ENCODE measurements at regions not wholly inside any gene's neighbourhood (a gene's known extent, or its start where the extent isn't known, plus 50 kb on each side); places are given as distances from the start of the nearest gene placed in this dataset.

DNA sequence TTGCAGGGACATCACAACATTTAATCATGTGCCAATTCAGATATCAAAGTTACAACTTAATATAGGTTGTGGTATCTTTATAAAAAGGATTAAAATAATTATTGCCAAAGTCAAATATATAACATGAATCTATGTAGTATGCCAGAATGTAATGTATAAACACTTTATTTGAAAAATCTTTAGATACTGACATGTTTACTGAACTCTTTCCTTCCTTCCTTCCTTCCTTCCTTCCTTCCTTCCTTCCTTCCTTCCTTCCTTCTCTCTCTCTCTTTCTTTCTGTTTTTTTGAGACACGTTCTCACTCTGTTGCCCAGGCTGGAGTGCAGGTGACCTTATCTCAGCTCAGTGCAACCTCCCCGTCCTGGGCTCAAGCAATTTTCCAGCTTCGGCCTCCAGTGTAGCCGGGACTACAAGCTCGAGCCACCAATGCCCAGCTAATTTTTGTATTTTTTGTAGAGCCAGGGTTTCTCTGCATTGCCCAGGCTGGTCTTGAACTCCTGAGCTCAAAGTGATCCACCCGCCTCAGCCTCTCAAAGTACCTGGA is 496.8 kb upstream of the CITED2 start:
- TF ChIP-seq, protein P1, sequence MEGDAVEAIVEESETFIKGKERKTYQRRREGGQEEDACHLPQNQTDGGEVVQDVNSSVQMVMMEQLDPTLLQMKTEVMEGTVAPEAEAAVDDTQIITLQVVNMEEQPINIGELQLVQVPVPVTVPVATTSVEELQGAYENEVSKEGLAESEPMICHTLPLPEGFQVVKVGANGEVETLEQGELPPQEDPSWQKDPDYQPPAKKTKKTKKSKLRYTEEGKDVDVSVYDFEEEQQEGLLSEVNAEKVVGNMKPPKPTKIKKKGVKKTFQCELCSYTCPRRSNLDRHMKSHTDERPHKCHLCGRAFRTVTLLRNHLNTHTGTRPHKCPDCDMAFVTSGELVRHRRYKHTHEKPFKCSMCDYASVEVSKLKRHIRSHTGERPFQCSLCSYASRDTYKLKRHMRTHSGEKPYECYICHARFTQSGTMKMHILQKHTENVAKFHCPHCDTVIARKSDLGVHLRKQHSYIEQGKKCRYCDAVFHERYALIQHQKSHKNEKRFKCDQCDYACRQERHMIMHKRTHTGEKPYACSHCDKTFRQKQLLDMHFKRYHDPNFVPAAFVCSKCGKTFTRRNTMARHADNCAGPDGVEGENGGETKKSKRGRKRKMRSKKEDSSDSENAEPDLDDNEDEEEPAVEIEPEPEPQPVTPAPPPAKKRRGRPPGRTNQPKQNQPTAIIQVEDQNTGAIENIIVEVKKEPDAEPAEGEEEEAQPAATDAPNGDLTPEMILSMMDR (IDR thresholded peaks at IDR 0.05) = no peak
- no peak for TF ChIP-seq POLR2A (IDR thresholded peaks at IDR 0.05)

Measured in Peyer's patch (tissue), 4 donors.